H9 (cell line): ENCODE measurements at regions not wholly inside any gene's neighbourhood (a gene's known extent, or its start where the extent isn't known, plus 50 kb on each side); places are given as distances from the start of the nearest gene placed in this dataset.

Experiments
- DNase-seq: peaks from one replicate; pipeline ENCODE4 v3.0.0-alpha.2; 2017
- H2AFZ ChIP-seq: one replicate; pipeline ENCODE4 v1.6.1; 2013; ENCODE audit warnings: mild to moderate bottlenecking, low read length, control low read depth, moderate library complexity
- H2AK5ac ChIP-seq: 2 replicates; pipeline ENCODE4 v1.6.1; 2013; ENCODE audit warnings: low read length, control low read depth, mixed read lengths; ENCODE audit not compliant: insufficient read length
- H2BK120ac ChIP-seq: one replicate; pipeline ENCODE4 v1.6.1; 2013; ENCODE audit warnings: low read depth, mild to moderate bottlenecking, low read length, control low read depth, inconsistent platforms; ENCODE audit not compliant: poor library complexity, severe bottlenecking
- H2BK12ac ChIP-seq: 2 replicates; pipeline ENCODE4 v1.6.1; 2013; ENCODE audit warnings: low read length, control low read depth, mixed read lengths, low read depth; ENCODE audit not compliant: insufficient read length
- H2BK15ac ChIP-seq: 2 replicates; pipeline ENCODE4 v1.6.1; 2013; ENCODE audit warnings: low read depth, low read length, control low read depth
- H2BK20ac ChIP-seq: one replicate; pipeline ENCODE4 v1.6.1; 2013; ENCODE audit warnings: low read depth, mild to moderate bottlenecking, low read length, control low read depth, inconsistent platforms; ENCODE audit not compliant: poor library complexity, severe bottlenecking
- H2BK5ac ChIP-seq: 2 replicates; pipeline ENCODE4 v1.6.1; 2013; ENCODE audit warnings: low read length, control low read depth, mixed read lengths; ENCODE audit not compliant: insufficient read length
- H3K14ac ChIP-seq: 2 replicates; pipeline ENCODE4 v1.6.1; 2013; ENCODE audit warnings: low read length, control low read depth; ENCODE audit not compliant: insufficient read depth
- H3K18ac ChIP-seq: 2 replicates; pipeline ENCODE4 v1.6.1; 2013; ENCODE audit warnings: low read depth, mild to moderate bottlenecking, mixed read lengths, low read length, control low read depth; ENCODE audit not compliant: insufficient read length
- H3K23ac ChIP-seq: 2 replicates; pipeline ENCODE4 v1.6.1; 2013; ENCODE audit warnings: low read length, control low read depth, mixed read lengths, low read depth; ENCODE audit not compliant: insufficient read length
- H3K23me2 ChIP-seq: 2 replicates; pipeline ENCODE4 v1.6.1; 2013; ENCODE audit warnings: low read depth, mild to moderate bottlenecking, mixed read lengths, low read length, control low read depth; ENCODE audit not compliant: insufficient read length, poor library complexity, severe bottlenecking
- H3K27ac ChIP-seq: 2 replicates; pipeline ENCODE4 v1.5.1; 2013; ENCODE audit warnings: low read length, control low read depth, mixed read lengths, low read depth; ENCODE audit not compliant: insufficient read length
- H3K27me3 ChIP-seq: 2 replicates; pipeline ENCODE4 v1.6.1; 2013; ENCODE audit warnings: low read length, control low read depth, inconsistent platforms; ENCODE audit not compliant: insufficient read depth
- H3K4ac ChIP-seq: 2 replicates; pipeline ENCODE4 v1.6.1; 2013; ENCODE audit warnings: low read depth, mild to moderate bottlenecking, control low read depth, inconsistent platforms, low read length, moderate library complexity
- H3K4me1 ChIP-seq: 2 replicates; pipeline ENCODE4 v1.6.1; 2013; ENCODE audit warnings: low read length, control low read depth, inconsistent platforms; ENCODE audit not compliant: insufficient read depth
- H3K4me2 ChIP-seq: 2 replicates; pipeline ENCODE4 v1.6.1; 2013; ENCODE audit warnings: low read length, control low read depth, mixed read lengths; ENCODE audit not compliant: insufficient read length, insufficient read depth
- H3K56ac ChIP-seq: 2 replicates; pipeline ENCODE4 v1.6.1; 2013; ENCODE audit warnings: low read depth, mild to moderate bottlenecking, mixed read lengths, low read length, control low read depth; ENCODE audit not compliant: insufficient read length
- H3K79me1 ChIP-seq: 2 replicates; pipeline ENCODE4 v1.6.1; 2013; ENCODE audit warnings: low read depth, mild to moderate bottlenecking, moderate library complexity, low read length, control low read depth, inconsistent platforms; ENCODE audit not compliant: insufficient read depth, poor library complexity, severe bottlenecking
- H3K79me2 ChIP-seq: 2 replicates; pipeline ENCODE4 v1.6.1; 2013; ENCODE audit warnings: low read length, control low read depth, inconsistent platforms; ENCODE audit not compliant: insufficient read depth
- H3K9ac ChIP-seq: 2 replicates; pipeline ENCODE4 v1.6.1; 2013; ENCODE audit warnings: low read length, control low read depth, mixed read lengths; ENCODE audit not compliant: insufficient read length; ENCODE audit errors: extremely low read depth
- H3K9me3 ChIP-seq: one replicate; pipeline ENCODE4 v1.6.1; 2013; ENCODE audit warnings: low read depth, low read length, inconsistent platforms; ENCODE audit not compliant: control insufficient read depth
- H3T11ph ChIP-seq: one replicate; pipeline ENCODE4 v1.6.1; 2013; ENCODE audit warnings: mild to moderate bottlenecking, low read length, control low read depth, inconsistent platforms
- H4K20me1 ChIP-seq: one replicate; pipeline ENCODE4 v1.6.1; 2013; ENCODE audit not compliant: control insufficient read depth, insufficient read length, insufficient read depth
- H4K5ac ChIP-seq: 2 replicates; pipeline ENCODE4 v1.6.1; 2013; ENCODE audit warnings: low read depth, mild to moderate bottlenecking, mixed read lengths, low read length, control low read depth; ENCODE audit not compliant: insufficient read length
- H4K8ac ChIP-seq: replicated peaks from 2 replicates; pipeline ENCODE4 v1.6.1; 2013; ENCODE audit warnings: low read length, control low read depth, mixed read lengths, low read depth; ENCODE audit not compliant: insufficient read length
- H4K91ac ChIP-seq: 2 replicates; pipeline ENCODE4 v1.6.1; 2013; ENCODE audit warnings: low read depth, mild to moderate bottlenecking, moderate library complexity, mixed read lengths, low read length, control low read depth; ENCODE audit not compliant: insufficient read length
- H3K27ac Mint-ChIP-seq, 3 experiments: 2 replicates in 2 of 3; 3 replicates in 1 of 3; pipeline ENCODE4 v1.8.0; 2020 to 2021; ENCODE audit warnings: mixed read lengths in 3 of 3, mild to moderate bottlenecking in 1 of 3, moderate library complexity in 1 of 3
- H3K27me3 Mint-ChIP-seq: 2 replicates; pipeline ENCODE4 v1.8.0; 2021; ENCODE audit warnings: low read depth, mild to moderate bottlenecking, moderate library complexity, mixed read lengths
- H3K36me3 Mint-ChIP-seq, 3 experiments: 2 replicates in 2 of 3; 3 replicates in 1 of 3; pipeline ENCODE4 v1.8.0; 2020 to 2021; ENCODE audit warnings: low read depth in 3 of 3, mixed read lengths in 3 of 3; ENCODE audit not compliant: insufficient read depth in 1 of 3
- H3K4me1 Mint-ChIP-seq, 2 experiments: 2 replicates each; pipeline ENCODE4 v1.8.0; 2020; ENCODE audit warnings: mixed read lengths in 2 of 2
- H3K4me3 Mint-ChIP-seq, 2 experiments: 2 replicates in 1 of 2; 3 replicates in 1 of 2; pipeline ENCODE4 v1.8.0; 2020 to 2021; ENCODE audit warnings: mild to moderate bottlenecking in 2 of 2, mixed read lengths in 2 of 2, moderate library complexity in 1 of 2
- H3K9me3 Mint-ChIP-seq, 2 experiments: 2 replicates in 1 of 2; 3 replicates in 1 of 2; pipeline ENCODE4 v1.8.0; 2020; ENCODE audit warnings: mild to moderate bottlenecking in 2 of 2, mixed read lengths in 2 of 2, moderate library complexity in 1 of 2
- CTCF ChIP-seq: fragments of 200-600 bp; sonication (generic); conservative IDR thresholded peaks from 3 replicates; pipeline ENCODE4 v1.8.0; 2021; ENCODE audit warnings: antibody characterized with exemption, mild to moderate bottlenecking
- WGBS: extraction: QIAGEN DNeasy Blood & Tissue Kit; methylation state at CpG from one replicate; pipeline ENCODE4 v1.1.7; 2013; ENCODE audit warnings: missing lambda C conversion rate, low lambda C conversion rate, mixed read lengths; ENCODE audit not compliant: insufficient read length; ENCODE audit errors: extremely low coverage; 5-methylcytosine and 5-hydroxymethylcytosine counted together

GRCh38 chr11:28767574-28767973 lies 659.4 kb downstream of the METTL15 start:
- H3K27ac ChIP-seq = no peak overlapping the region
- no peak overlapping the region for H2BK20ac ChIP-seq
- Mint-ChIP-seq H3K36me3 (peaks cover 7 to 24% (median 15%) of the 10 kb centered on the region in 3 experiments; a peak in 6 of 7 replicates), H3K27me3 (no peaks in the 10 kb centered on the region), H3K4me1 (peaks cover 0 to 2% of the 10 kb centered on the region in 2 experiments; a peak in 1 of 4 replicates), H3K27ac (no peak overlapping the region), H3K9me3 (peaks cover 10 to 12% of the 10 kb centered on the region in 2 experiments), H3K4me3 (no peak overlapping the region)
- no peaks in the 10 kb centered on the region for H3K23me2 ChIP-seq
- no peak overlapping the region for H2BK12ac ChIP-seq
- no peak overlapping the region for H3K4me2 ChIP-seq
- H3K9ac ChIP-seq = no peak overlapping the region
- H4K91ac ChIP-seq = no peak overlapping the region
- no peak overlapping the region for H2AK5ac ChIP-seq
- H3K23ac ChIP-seq = no peak overlapping the region
- no peak overlapping the region for H3K14ac ChIP-seq
- H4K5ac ChIP-seq = no peak overlapping the region
- H3K18ac ChIP-seq = no peak overlapping the region
- H3K79me1 ChIP-seq = no peaks in the 10 kb centered on the region
- no peak overlapping the region for H4K8ac ChIP-seq
- no peak for TF ChIP-seq CTCF
- no peaks in the 10 kb centered on the region for H3K27me3 ChIP-seq
- no peak overlapping the region for H3T11ph ChIP-seq
- WGBS = no CpG with 5 or more reads among the region's 1 CpG
- no peaks in the 10 kb centered on the region for H3K9me3 ChIP-seq
- H2BK15ac ChIP-seq = no peak overlapping the region
- H3K4me1 ChIP-seq = no peaks in the 10 kb centered on the region
- H4K20me1 ChIP-seq = no peaks in the 10 kb centered on the region
- no peak overlapping the region for H2BK5ac ChIP-seq
- no peaks in the 10 kb centered on the region for H3K79me2 ChIP-seq
- no peak overlapping the region for H3K4ac ChIP-seq
- no peak overlapping the region for H2AFZ ChIP-seq
- H3K56ac ChIP-seq = no peak overlapping the region
- DNase-seq = no peak
- H2BK120ac ChIP-seq = no peak overlapping the region
